DMS153 (cell line): ENCODE measurements at regions not wholly inside any gene's neighbourhood (a gene's known extent, or its start where the extent isn't known, plus 50 kb on each side); places are given as distances from the start of the nearest gene placed in this dataset.
"Not testable (repeated sequence)": the region's sequence is repeated elsewhere in the genome, so short reads cannot be mapped to it uniquely, and the experiment has no call there.

Experiments used
- DNase-seq: peaks from one replicate; lab custom pipeline; 2025; lab: John Stamatoyannopoulos, UW

GRCh38 chr2:116133381-116133942, 1681.0 kb upstream of the DDX18 start:
- DNase-seq: no peak

- DNase-seq: no peak
Measured at GRCh38 chr2:116141891-116142474, 1672.5 kb upstream of the DDX18 start.

- DNase-seq: no peak
Measured at GRCh38 chr2:116142644-116143227, 1671.8 kb upstream of the DDX18 start.

GRCh38 chr2:116145031-116145430, 1669.5 kb upstream of the DDX18 start:
- DNase-seq: no peak

- DNase-seq: no peak
Measured at GRCh38 chr2:116148361-116148760, 1666.1 kb upstream of the DDX18 start.

- DNase-seq: no peak
Measured at GRCh38 chr2:116153729-116154128, 1660.8 kb upstream of the DDX18 start.

GRCh38 chr2:116160657-116161056, 1653.8 kb upstream of the DDX18 start:
- no peak for DNase-seq

- DNase-seq: no peak
Measured at GRCh38 chr2:116162395-116162794, 1652.1 kb upstream of the DDX18 start.

- DNase-seq: no peak
Measured at GRCh38 chr2:116167107-116167506, 1647.4 kb upstream of the DDX18 start.

- no peak for DNase-seq
Measured at GRCh38 chr2:116180072-116180471, 1634.4 kb upstream of the DDX18 start.

- DNase-seq: not testable (repeated sequence)
Measured at GRCh38 chr2:116190684-116191083, 1623.8 kb upstream of the DDX18 start.

- DNase-seq: no peak
Measured at GRCh38 chr2:116200086-116200485, 1614.4 kb upstream of the DDX18 start.

GRCh38 chr2:116211719-116212118, 1602.8 kb upstream of the DDX18 start:
- no peak for DNase-seq

GRCh38 chr2:116222793-116223192, 1591.7 kb upstream of the DDX18 start:
- no peak for DNase-seq

- DNase-seq: no peak
Measured at GRCh38 chr2:116223912-116224311, 1590.6 kb upstream of the DDX18 start.

GRCh38 chr2:116224610-116225009, 1589.9 kb upstream of the DDX18 start:
- DNase-seq: no peak

- DNase-seq: no peak
Measured at GRCh38 chr2:116238511-116238910, 1576.0 kb upstream of the DDX18 start.

GRCh38 chr2:116250376-116250775, 1564.1 kb upstream of the DDX18 start:
- DNase-seq: no peak

GRCh38 chr2:116264872-116265271, 1549.6 kb upstream of the DDX18 start:
- DNase-seq: no peak

- no peak for DNase-seq
Measured at GRCh38 chr2:116269040-116269439, 1545.5 kb upstream of the DDX18 start.

GRCh38 chr2:116304328-116304727, 1510.2 kb upstream of the DDX18 start:
- no peak for DNase-seq

- no peak for DNase-seq
Measured at GRCh38 chr2:116317111-116317510, 1497.4 kb upstream of the DDX18 start.

GRCh38 chr2:116318551-116318950, 1495.9 kb upstream of the DDX18 start:
- not testable (repeated sequence) for DNase-seq

- DNase-seq: no peak
Measured at GRCh38 chr2:116319001-116319400, 1495.5 kb upstream of the DDX18 start.
